Adrenal gland (tissue), 5 donors: ENCODE measurements at regions not wholly inside any gene's neighbourhood (a gene's known extent, or its start where the extent isn't known, plus 50 kb on each side); places are given as distances from the start of the nearest gene placed in this dataset.
"Not testable (repeated sequence)": the region's sequence is repeated elsewhere in the genome, so short reads cannot be mapped to it uniquely, and the experiment has no call there.

Source experiments
- POLR2A ChIP-seq, 2 donors: fragments of 450-650 bp; IDR thresholded peaks; one replicate each; pipeline ENCODE4 v1.6.1; 2017; ENCODE audit warnings: antibody characterized with exemption in 2 of 2, mild to moderate bottlenecking in 2 of 2, moderate library complexity in 1 of 2
- TF ChIP-seq, protein P1 (sequence below), 6 experiments: fragments of 450-650 bp in 4 of 6; fragments of 200-600 bp in 2 of 6; sonication (generic) in 1 of 6; IDR thresholded peaks; 1 replicate in 5 of 6; 2 replicates in 1 of 6; pipeline versions ENCODE4 v1.5.1 to v1.8.0; 2016 to 2021; ENCODE audit warnings: antibody characterized with exemption in 6 of 6, mild to moderate bottlenecking in 2 of 6, moderate library complexity in 1 of 6
- donor health status: DM: no; HTN: no; CAD: no.

DNA sequence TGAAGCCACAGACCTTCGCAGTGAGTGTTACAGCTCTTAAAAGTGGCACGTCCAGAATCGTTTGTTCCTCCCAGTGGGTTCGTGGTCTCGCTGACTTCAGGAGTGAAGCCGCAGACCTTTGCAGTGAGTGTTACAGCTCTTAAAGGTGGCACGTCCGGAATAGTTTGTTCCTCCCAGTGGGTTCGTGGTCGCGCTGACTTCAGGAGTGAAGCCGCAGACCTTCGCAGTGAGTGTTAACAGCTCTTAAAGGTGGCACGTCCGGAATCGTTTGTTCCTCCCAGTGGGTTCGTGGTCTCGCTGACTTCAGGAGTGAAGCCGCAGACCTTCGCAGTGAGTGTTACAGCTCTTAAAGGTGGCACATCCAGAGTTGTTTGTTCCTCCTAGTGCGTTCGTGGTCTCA, 91.1 kb downstream of the EBLN2 start:
- TF ChIP-seq POLR2A (IDR thresholded peaks at IDR 0.05): not testable (repeated sequence)
- TF ChIP-seq, protein P1, sequence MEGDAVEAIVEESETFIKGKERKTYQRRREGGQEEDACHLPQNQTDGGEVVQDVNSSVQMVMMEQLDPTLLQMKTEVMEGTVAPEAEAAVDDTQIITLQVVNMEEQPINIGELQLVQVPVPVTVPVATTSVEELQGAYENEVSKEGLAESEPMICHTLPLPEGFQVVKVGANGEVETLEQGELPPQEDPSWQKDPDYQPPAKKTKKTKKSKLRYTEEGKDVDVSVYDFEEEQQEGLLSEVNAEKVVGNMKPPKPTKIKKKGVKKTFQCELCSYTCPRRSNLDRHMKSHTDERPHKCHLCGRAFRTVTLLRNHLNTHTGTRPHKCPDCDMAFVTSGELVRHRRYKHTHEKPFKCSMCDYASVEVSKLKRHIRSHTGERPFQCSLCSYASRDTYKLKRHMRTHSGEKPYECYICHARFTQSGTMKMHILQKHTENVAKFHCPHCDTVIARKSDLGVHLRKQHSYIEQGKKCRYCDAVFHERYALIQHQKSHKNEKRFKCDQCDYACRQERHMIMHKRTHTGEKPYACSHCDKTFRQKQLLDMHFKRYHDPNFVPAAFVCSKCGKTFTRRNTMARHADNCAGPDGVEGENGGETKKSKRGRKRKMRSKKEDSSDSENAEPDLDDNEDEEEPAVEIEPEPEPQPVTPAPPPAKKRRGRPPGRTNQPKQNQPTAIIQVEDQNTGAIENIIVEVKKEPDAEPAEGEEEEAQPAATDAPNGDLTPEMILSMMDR (IDR thresholded peaks at IDR 0.05): not testable (repeated sequence)
